Sciatic nerve (tissue), 2 donors: ENCODE measurements at regions not wholly inside any gene's neighbourhood (a gene's known extent, or its start where the extent isn't known, plus 50 kb on each side); places are given as distances from the start of the nearest gene placed in this dataset.
A peak's percentile ranks its signal among the peaks of the same experiment; 100 is the strongest.

Experiments
- ATAC-seq: fragments of 200-7000 bp; cut with Tn5 transposase; one replicate; pipeline ENCODE4 v1.9.1; 2020; ENCODE audit warnings: mild to moderate bottlenecking, moderate library complexity
- DNase-seq: peaks from one replicate; pipeline ENCODE4 v3.0.0-alpha.2; 2020; ENCODE audit warnings: low spot score
- intact Hi-C: fragments of 100-400 bp; cut with DNase I; formaldehyde crosslinking; loops from one replicate; pipeline ENCODE4 v1.14.2; 2022
- donor health status: DM: no; HTN: no; CAD: no.
- donor health status: DM: no; HTN: no; CAD: no.

DNA sequence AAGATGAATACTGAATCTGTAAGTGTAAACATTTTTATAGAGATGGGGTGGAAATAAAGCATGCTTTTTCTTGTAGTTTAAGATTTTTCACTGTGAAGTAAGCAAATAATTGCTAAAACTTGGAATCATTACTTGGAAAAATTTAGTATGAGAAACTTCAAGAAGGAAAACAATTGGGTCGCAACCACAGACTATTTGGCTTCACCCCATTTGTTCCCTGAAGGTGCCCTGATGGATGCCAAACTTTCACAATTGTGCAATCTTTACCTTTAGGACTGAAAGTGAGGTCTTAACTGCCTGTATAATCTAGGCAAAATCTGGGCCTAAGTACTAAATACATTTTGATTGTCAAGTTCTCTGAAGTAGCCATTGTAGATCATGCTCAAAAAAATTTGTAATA is 330.1 kb downstream of the HDGFL1 start:
- ATAC-seq = peak; percentile 71
- intact Hi-C loops = no loop called here
- no peak for DNase-seq

DNA sequence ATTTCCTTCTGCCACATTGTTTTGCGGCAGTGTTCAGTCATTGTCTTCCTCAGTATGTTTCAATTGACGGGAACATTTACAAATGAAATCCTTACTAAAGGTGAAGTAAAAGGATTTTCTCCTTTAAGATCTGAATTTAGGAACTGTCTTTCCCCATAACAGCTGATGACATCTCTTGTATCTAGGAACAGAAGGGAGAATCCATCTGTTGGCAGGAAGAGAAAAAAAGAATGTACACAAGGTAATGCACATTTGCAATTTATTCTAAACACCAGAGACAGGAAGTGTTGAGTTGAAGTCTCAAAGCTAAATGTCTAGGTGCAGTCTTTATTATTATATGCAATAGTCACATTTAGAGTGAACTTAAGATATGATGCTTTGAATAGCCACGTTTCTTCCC is 334.5 kb downstream of the HDGFL1 start:
- DNase-seq = no peak
- no peak for ATAC-seq
- intact Hi-C loops = no loop called here

DNA sequence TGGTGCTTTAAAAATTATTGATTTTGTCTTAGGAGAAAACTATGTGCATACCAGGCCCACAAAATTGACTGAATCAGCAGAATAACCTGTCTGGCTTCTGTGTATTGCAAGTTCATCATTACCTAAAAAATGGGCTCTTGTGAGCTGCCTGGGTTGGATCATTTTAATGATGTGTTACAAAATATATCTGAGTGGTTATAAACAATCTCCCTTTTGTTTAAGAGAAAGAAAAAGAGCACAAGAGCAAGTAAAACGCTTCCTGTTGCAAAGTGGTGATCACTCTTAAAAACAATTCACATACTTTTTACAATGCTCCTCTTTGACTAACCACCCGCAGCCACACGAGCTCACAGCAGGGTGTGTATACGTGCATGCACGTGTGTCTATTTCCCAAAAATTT is 335.1 kb downstream of the HDGFL1 start:
- DNase-seq (no peak), ATAC-seq (peak; percentile 69)
- intact Hi-C loops = no loop called here

DNA sequence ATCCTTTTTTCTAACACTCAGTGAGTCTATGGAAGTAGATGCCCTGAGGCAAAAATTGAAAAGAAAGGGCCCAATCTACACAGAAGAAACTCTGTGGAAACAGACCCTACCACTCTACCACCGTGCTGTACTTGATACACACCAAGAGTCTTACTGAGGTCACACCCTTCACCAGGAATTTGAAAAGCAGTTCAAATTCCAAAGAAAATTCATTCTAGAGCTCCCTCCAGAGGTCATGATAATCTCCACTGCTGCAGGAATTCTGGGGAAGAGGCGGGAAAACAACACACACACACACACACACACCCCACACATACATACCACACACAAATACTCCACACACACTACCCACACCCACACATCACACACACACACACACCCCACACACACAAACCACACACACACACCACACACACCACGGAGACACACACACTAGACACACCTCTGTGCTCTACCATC is 336.8 kb downstream of the HDGFL1 start:
- no peak for DNase-seq
- intact Hi-C loops = no loop called here
- peak; percentile 68 for ATAC-seq

DNA sequence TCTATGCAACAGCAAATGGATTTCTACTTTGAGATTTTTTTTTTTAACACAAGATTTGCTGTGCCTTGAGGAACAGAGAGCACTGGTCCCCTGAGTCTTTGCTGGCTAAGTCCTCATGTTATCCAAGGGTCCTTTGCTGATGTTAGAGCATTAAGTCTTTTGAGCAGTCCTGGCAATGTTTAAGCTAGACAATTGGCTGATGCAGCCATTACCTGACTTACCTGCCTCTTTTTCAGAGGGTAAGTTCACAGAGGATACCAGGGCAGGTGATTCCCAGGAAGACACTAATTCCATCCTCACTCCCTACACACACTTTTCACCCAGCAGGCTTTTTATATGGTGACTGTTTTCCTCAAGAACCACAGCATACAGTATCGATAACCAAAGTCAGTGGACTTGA is 337.7 kb downstream of the HDGFL1 start:
- intact Hi-C loops = no loop called here
- ATAC-seq = no peak
- no peak for DNase-seq

DNA sequence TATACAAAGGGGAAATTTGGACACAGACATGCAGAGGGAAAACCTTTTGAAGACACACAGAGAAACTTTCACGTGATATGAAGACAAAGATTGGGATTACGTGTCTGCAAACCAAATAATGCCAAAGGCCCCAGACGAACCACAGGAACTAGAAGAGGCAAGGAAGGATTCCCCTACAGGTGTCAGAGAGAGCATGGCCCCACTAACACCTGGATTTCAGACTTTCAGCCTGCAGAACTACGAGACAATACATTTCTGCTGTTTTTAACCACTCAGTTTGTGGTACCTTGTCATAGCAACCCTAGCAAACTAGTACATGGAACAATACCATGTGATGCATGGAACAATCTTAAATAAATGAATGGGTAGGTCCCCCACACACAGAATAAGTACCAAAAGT is 341.0 kb downstream of the HDGFL1 start:
- no peak for ATAC-seq
- intact Hi-C loops = no loop called here
- DNase-seq = no peak

DNA sequence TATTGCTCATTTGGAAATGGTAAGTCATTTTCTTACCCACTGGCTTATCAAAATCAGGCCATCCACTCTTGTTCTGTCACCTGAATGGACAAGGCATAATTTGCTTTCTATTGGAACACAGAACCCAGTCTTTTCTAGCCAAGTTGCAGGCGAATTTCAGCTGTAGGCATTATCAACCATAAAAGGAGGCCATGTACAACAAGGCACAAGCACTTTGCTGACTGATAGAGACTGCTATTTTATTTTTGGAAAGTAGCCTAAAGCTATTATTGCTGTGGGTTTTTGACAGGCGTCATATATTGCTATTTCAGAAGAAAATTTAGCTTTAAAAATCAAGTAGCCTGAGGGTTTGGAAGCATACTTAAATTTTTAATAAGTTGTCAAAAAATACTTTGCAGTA is 344.2 kb downstream of the HDGFL1 start:
- intact Hi-C loops = no loop called here
- DNase-seq (no peak), ATAC-seq (no peak)

DNA sequence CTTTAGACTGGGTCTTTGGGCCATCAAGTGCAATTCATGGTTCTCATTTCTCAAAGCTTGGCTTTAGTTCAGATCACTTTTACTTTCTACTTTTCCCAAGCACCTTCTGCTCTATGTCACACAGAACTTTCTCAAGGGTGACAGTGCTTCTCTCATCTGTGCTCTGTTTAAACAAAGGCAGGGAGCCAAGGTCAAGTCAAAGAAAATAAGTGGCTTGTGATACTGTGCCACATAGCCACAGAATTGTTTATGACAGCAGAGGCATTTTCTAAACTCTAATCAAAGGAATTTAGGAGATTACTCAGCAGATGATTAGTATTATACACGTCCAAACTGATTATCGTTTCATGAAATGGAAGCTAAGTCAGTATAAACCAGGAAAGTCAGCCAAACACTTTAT is 348.0 kb downstream of the HDGFL1 start:
- intact Hi-C loops = no loop called here
- no peak for DNase-seq
- no peak for ATAC-seq

DNA sequence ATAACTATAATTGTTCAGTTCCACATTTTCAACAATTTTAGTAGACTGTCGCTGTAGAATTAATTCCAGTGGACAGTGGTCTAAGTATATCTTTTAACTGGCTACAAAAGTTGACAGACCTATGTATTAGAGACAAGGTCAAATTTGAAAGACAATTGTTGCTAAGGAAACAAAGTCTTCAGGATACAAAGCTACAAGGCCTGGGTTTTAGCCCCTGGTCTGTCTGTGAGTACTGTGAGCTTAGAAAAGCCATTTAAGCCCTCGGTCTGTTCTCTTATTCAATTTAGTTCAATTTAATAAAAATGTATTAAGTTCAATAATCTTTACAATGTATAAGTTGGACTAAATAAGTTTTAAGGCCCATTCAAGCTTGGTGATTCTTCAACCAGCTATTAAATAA is 352.5 kb downstream of the HDGFL1 start:
- ATAC-seq = no peak
- intact Hi-C loops = no loop called here

DNA sequence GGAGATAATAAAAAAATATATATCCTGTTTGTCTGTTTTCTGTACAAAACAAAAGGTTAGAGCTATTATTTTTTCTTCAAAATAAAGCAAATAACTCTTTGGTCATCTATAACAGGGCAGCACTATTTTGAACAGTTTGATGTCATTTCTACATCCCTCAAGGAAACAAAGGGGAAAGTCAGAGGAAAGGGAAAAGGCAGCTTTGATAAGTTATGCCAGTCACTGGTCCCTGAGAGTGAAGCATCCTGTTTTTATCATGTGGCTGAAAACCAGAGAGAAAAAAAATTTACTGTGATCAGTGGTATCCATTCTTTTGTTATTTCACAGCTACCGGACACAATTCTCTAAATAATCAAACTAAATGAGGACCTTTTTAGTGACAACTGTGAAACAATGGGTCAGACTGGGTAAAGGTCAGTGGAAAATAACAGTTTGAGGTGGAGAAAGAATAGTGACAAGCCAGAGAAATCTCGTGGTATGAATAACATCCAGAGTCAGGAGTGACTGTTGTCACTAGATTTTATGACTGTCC is 356.0 kb downstream of the HDGFL1 start:
- ATAC-seq (no peak), DNase-seq (no peak)
- intact Hi-C loops = no loop called here

More for the DNA sequence above, 352.5 kb downstream of the HDGFL1 start:
- no peak for DNase-seq

DNA sequence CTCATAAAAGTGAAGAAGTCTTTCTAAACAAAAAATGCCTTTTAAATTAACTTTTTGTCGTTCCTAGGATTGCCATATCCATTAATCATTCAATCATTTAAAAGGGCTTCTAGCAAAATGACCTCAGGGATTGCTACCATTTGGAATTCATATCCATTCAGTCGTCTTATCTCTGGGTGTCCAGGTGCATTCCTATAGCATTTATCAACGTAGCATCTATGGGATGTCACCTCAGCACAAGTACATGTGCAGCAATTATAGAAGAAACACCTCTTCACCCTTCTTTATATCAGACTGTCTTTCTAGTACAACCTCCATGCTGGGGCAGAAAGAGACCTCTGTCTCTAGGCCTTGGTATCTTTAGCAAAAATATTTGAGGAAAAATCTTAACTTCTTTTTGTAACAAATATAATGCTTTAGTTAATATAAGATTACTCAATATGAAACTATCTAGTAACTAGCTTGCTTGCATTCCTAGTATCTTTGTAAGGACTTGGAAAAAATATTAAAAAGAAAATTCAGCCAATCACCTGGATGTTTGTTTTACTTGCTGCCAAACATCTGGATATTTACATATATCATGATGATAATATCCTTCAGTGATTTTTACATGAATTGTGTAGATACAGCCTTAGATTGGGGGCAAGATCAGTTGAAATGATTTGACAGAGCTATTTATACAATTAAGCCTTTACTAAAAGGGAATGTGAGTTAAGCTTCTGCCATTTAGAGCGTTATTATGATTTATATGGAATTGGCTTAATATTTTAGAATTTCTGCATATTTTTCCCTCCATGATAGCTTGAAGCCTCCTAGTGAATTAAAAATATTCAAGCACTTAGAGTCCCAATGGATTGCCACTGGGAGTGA is 356.8 kb downstream of the HDGFL1 start:
- DNase-seq (no peak), ATAC-seq (no peak)
- intact Hi-C loops = no loop called here

DNA sequence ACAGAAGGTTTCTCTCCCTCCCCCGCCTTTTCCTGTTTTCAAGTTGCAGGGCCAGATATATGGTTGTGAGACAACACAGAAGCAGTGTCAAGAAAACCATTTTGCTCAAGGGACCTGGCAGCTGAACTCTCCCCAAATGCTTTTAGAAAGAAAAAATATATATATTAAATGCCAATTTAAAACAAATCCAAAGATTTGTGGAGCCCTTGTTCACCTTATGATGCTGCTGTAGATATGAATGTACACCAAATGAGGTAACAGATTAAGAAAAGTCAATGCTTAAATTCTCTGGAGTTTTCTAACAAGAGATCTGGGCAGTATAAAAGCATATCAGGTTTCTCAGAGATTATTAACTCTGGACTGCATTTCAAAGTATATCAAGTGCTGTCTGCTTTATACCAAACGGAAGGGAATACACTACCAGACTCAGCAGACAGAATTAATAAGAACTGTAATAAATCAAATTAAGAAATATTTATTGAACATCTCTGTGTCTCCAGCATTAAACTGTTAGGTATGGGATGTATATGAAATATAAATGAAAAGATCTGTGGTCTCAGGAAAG is 357.5 kb downstream of the HDGFL1 start:
- DNase-seq (no peak), ATAC-seq (no peak)
- intact Hi-C loops = no loop called here

DNA sequence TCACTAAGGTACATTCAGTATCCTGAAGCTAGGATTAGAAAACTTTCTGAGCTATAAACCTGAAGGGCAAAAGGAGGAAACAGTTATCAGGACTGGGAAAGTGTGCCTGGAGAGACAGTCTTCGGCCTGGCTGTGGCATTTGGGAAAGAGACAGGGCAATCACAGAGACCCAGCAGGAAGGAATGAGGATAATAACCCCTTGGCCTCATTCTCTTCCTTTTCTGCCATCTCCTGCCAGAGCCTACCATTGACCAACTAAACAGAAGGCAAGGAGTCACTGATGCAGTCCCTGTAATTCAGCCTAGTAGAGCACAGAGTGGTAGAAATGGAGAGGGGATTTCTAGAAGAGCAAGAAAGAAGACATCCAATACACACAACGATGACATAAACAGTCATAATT is 359.4 kb downstream of the HDGFL1 start:
- DNase-seq = no peak
- ATAC-seq = no peak
- intact Hi-C loops = no loop called here

DNA sequence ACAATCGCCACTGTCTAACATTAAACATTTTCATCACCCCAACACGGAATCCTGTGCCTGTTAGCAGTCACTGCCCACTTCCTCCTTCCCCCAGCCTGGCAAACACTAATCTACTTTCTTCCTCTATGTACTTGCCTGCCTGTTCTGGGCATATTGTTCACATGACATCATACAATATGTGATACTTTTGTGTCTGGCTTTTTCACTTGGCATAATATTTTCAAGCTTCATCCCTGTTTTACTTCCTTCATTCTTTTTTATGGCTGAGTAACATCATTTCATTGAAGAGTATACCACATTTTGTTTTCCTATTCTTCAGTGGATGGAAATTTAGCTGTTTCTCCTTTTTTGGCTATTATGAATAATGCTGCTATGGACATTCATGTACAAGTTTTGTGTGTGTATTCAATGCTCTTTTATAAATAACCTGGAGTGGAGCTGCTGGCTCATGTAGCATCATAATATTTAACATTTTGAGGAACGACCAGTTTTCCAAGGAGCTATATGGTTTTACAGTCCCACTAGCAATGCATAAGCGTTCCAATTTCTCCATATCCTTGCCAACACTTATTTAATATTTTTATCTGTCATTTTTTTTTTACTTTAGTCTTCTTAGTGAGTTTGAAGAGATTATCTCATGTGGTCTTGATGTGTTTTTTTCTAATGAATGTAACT is 360.1 kb downstream of the HDGFL1 start:
- DNase-seq (no peak), ATAC-seq (no peak)
- intact Hi-C loops = no loop called here

DNA sequence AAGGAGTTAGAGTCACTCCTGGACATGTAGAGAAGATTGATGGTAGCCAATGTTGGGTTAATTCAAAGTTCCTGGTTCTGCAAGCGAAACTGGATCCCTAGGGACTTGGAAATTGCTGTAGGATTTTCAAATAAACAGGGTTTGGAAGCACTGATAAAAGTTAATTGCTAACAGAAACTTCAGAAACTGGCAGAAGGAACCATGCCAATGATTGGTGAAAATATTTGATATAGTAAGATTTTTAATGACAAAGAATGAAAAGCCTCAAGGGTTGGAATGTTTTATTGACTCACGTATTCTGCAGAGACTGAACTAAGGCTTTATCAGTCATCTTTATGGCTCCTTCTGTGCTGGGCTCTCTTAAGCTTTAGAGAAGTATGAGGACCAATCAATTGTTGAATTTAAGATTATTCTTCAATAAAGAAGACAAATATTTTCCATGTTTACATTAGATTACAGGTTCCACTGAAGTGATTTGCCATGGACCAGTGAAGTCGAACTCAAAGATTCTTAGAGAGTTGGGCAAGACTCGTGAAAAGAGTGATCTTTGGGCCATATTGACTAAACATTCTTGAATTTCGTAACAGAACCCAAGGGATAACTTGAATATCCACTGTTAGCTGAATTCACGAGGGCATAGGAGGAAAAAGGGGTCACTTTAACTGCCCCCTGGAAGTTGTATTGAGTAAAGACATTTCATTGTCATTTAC is 371.4 kb downstream of the HDGFL1 start:
- intact Hi-C loops = no loop called here
- DNase-seq (no peak), ATAC-seq (no peak)

DNA sequence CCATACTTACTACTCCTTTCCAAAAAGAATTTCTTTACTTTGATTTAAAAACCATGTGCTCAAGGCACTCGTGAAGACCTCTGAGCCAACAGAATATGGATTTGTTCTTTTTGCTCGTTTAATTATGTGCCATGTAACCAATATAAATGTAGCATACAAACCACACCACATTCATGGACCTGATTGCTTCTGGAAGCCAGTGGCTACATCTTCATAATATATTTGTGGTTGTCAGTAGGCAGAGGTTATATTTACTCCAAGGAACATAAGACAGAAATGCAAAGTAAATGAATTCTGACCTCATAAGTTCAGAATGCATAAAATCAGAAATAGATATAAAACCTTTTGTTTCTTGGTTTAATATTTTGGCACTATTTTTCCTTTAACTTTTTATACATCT is 373.0 kb downstream of the HDGFL1 start:
- DNase-seq (no peak), ATAC-seq (no peak)
- intact Hi-C loops = no loop called here

DNA sequence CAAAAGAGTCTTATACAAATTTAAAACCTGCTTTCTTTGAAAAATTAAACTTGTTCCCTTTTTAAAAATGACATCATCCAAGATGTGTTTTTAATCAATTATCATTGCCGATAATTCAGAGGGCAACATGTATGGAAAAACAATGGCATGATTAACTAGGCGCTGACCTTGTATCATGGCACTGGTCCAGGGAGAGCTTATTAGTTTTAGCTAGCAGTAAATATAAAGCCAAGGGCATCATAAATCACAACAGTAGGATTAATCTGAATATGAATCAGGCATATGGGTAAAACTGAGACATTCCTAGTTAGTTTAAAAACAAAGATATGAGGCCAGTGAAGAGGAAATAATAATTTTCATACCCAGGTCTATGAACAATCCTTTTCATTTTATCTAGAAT is 374.0 kb downstream of the HDGFL1 start:
- intact Hi-C loops = no loop called here
- DNase-seq (no peak), ATAC-seq (no peak)

DNA sequence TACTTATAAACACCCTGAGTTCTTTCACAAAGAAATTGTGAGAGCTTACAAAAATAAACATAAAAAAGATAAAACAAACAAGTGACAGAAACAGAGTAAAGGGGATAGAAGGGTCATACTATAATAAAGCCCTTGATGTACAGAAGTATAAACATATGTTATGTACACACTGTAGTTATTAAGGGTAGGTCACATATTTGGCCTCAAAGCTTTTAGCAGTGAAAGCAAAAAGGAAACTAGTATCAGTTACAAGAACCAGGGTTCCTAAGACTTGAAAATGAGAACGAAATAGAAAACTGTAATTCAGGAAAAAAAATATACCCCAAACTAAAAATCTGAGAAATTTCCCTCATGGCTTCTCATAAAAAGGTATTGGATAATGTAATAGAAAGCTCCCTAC is 380.6 kb downstream of the HDGFL1 start:
- no peak for ATAC-seq
- intact Hi-C loops = no loop called here
- DNase-seq = no peak

DNA sequence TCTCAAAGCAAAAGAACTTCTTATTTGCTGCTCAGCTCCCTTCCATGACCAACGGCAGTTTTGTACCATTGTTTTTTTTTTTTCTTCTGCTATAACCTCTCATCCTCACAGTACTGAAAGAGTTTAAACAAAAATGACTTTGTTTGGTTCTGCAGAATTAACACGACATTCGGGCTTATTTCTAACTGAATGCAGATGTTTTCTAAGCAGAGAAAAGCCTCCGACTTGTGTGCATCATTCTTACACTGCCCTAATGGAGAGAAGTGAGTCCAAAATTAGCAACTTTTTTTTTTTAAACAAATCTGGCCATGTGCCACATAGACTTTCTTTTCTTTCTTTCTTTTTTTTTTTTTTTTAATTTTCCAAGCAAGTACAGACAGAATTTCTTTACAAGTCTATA is 382.7 kb downstream of the HDGFL1 start:
- intact Hi-C loops = no loop called here
- no peak for DNase-seq
- peak; percentile 79 for ATAC-seq
